ENCODE measurements at regions not wholly inside any gene's neighbourhood (a gene's known extent, or its start where the extent isn't known, plus 50 kb on each side); places are given as distances from the start of the nearest gene placed in this dataset.

GRCh38 chr4:149202117-149202516, 613.5 kb downstream of the IQCM start:
- Histone ChIP-seq H4K8ac (ENCODE audit: low read depth, low read length) (no peak overlapping the region), H3K9me3 (ENCODE audit: insufficient read depth, low read depth, low read length) (no peaks in the 10 kb centered on the region), H3K14ac (ENCODE audit: low read length) (no peak overlapping the region), H2BK5ac (ENCODE audit: low read depth, low read length, poor library complexity) (no peak overlapping the region), H2BK12ac (ENCODE audit: low read length) (no peak overlapping the region), H2AK5ac (ENCODE audit: low read length) (no peak overlapping the region), H3K18ac (ENCODE audit: low read length) (no peak overlapping the region), H3K9ac (ENCODE audit: low read length) (no peak overlapping the region), H3K79me2 (ENCODE audit: control insufficient read depth, insufficient read depth, low read length, poor library complexity) (no peaks in the 10 kb centered on the region), H3K4ac (ENCODE audit: low read depth, low read length) (no peak overlapping the region), H3K27me3 (ENCODE audit: insufficient read depth, low read length) (no peaks in the 10 kb centered on the region), H3K23ac (ENCODE audit: low read length) (no peak overlapping the region), H3K4me3 (ENCODE audit: low read depth, low read length) (no peak overlapping the region), H3K27ac (ENCODE audit: low read depth, low read length) (no peak overlapping the region), H4K12ac (ENCODE audit: low read depth, low read length) (no peak overlapping the region), H3K79me1 (ENCODE audit: low read length) (no peaks in the 10 kb centered on the region), H3K36me3 (ENCODE audit: control insufficient read depth in 1 of 2, insufficient read depth in 2 of 2, low read length in 2 of 2) (no peaks in the 10 kb centered on the region), H3K4me1 (ENCODE audit: control insufficient read depth in 1 of 2, insufficient read depth in 2 of 2, low read length in 2 of 2) (no peaks in the 10 kb centered on the region), H2BK120ac (ENCODE audit: insufficient read depth, low read length, poor library complexity) (no peak overlapping the region), H3K4me2 (ENCODE audit: low read length) (no peak overlapping the region), H2AFZ (ENCODE audit: insufficient read depth, low read length, poor library complexity) (no peak overlapping the region), H4K91ac (ENCODE audit: low read depth, low read length) (no peak overlapping the region)
- WGBS (ENCODE audit: extremely low coverage, insufficient coverage, insufficient read length) = no CpG with 5 or more reads among the region's 1 CpG
- DNase-seq = peak in 1 of 2 donors; percentile 5

GRCh38 chr4:149199594-149199993, 616.0 kb downstream of the IQCM start:
- Histone ChIP-seq H2BK12ac (ENCODE audit: low read length) (no peak overlapping the region), H3K79me1 (ENCODE audit: low read length) (no peaks in the 10 kb centered on the region), H4K8ac (ENCODE audit: low read depth, low read length) (no peak overlapping the region), H3K36me3 (ENCODE audit: control insufficient read depth in 1 of 2, insufficient read depth in 2 of 2, low read length in 2 of 2) (no peaks in the 10 kb centered on the region), H4K12ac (ENCODE audit: low read depth, low read length) (no peak overlapping the region), H3K79me2 (ENCODE audit: control insufficient read depth, insufficient read depth, low read length, poor library complexity) (no peaks in the 10 kb centered on the region), H3K14ac (ENCODE audit: low read length) (no peak overlapping the region), H3K27me3 (ENCODE audit: insufficient read depth, low read length) (no peaks in the 10 kb centered on the region), H3K9ac (ENCODE audit: low read length) (no peak overlapping the region), H2BK120ac (ENCODE audit: insufficient read depth, low read length, poor library complexity) (no peak overlapping the region), H2AK5ac (ENCODE audit: low read length) (no peak overlapping the region), H3K4me1 (ENCODE audit: control insufficient read depth in 1 of 2, insufficient read depth in 2 of 2, low read length in 2 of 2) (no peaks in the 10 kb centered on the region), H3K27ac (ENCODE audit: low read depth, low read length) (no peak overlapping the region), H2AFZ (ENCODE audit: insufficient read depth, low read length, poor library complexity) (no peak overlapping the region), H3K4me2 (ENCODE audit: low read length) (no peak overlapping the region), H2BK5ac (ENCODE audit: low read depth, low read length, poor library complexity) (no peak overlapping the region), H3K23ac (ENCODE audit: low read length) (no peak overlapping the region), H3K4ac (ENCODE audit: low read depth, low read length) (no peak overlapping the region), H3K18ac (ENCODE audit: low read length) (no peak overlapping the region), H3K4me3 (ENCODE audit: low read depth, low read length) (no peak overlapping the region), H3K9me3 (ENCODE audit: insufficient read depth, low read depth, low read length) (no peaks in the 10 kb centered on the region), H4K91ac (ENCODE audit: low read depth, low read length) (no peak overlapping the region)
- no peak for DNase-seq
- no CpG with 5 or more reads among the region's 3 CpGs for WGBS (ENCODE audit: extremely low coverage, insufficient coverage, insufficient read length)

- WGBS (ENCODE audit: extremely low coverage, insufficient coverage, insufficient read length) = no CpG with 5 or more reads among the region's 1 CpG
- no peak for DNase-seq
- Histone ChIP-seq H3K36me3 (ENCODE audit: control insufficient read depth in 1 of 2, insufficient read depth in 2 of 2, low read length in 2 of 2) (no peaks in the 10 kb centered on the region), H3K4me1 (ENCODE audit: control insufficient read depth in 1 of 2, insufficient read depth in 2 of 2, low read length in 2 of 2) (no peaks in the 10 kb centered on the region), H3K4me3 (ENCODE audit: low read depth, low read length) (no peak overlapping the region), H4K8ac (ENCODE audit: low read depth, low read length) (no peak overlapping the region), H3K27me3 (ENCODE audit: insufficient read depth, low read length) (no peaks in the 10 kb centered on the region), H3K14ac (ENCODE audit: low read length) (no peak overlapping the region), H3K9ac (ENCODE audit: low read length) (no peak overlapping the region), H3K4me2 (ENCODE audit: low read length) (no peak overlapping the region), H2AFZ (ENCODE audit: insufficient read depth, low read length, poor library complexity) (no peak overlapping the region), H2BK120ac (ENCODE audit: insufficient read depth, low read length, poor library complexity) (no peak overlapping the region), H3K23ac (ENCODE audit: low read length) (no peak overlapping the region), H2AK5ac (ENCODE audit: low read length) (no peak overlapping the region), H3K79me2 (ENCODE audit: control insufficient read depth, insufficient read depth, low read length, poor library complexity) (no peaks in the 10 kb centered on the region), H2BK12ac (ENCODE audit: low read length) (no peak overlapping the region), H3K9me3 (ENCODE audit: insufficient read depth, low read depth, low read length) (no peaks in the 10 kb centered on the region), H4K91ac (ENCODE audit: low read depth, low read length) (no peak overlapping the region), H4K12ac (ENCODE audit: low read depth, low read length) (no peak overlapping the region), H3K79me1 (ENCODE audit: low read length) (no peaks in the 10 kb centered on the region), H3K27ac (ENCODE audit: low read depth, low read length) (no peak overlapping the region), H3K18ac (ENCODE audit: low read length) (no peak overlapping the region), H2BK5ac (ENCODE audit: low read depth, low read length, poor library complexity) (no peak overlapping the region), H3K4ac (ENCODE audit: low read depth, low read length) (no peak overlapping the region)
Measured at GRCh38 chr4:149194061-149194460, 621.6 kb downstream of the IQCM start.

GRCh38 chr4:149187726-149188125, 627.9 kb downstream of the IQCM start:
- no peak overlapping the region for H3K14ac ChIP-seq (ENCODE audit: low read length)
- H4K8ac ChIP-seq (ENCODE audit: low read depth, low read length) = no peak overlapping the region

More at GRCh38 chr4:149187726-149188125, 627.9 kb downstream of the IQCM start:
- H3K79me1 ChIP-seq (ENCODE audit: low read length) = no peaks in the 10 kb centered on the region
- no peaks in the 10 kb centered on the region for H3K4me1 ChIP-seq (ENCODE audit: control insufficient read depth in 1 of 2, insufficient read depth in 2 of 2, low read length in 2 of 2)
- H3K27me3 ChIP-seq (ENCODE audit: insufficient read depth, low read length) = no peaks in the 10 kb centered on the region
- H2AFZ ChIP-seq (ENCODE audit: insufficient read depth, low read length, poor library complexity) = no peak overlapping the region
- H3K9me3 ChIP-seq (ENCODE audit: insufficient read depth, low read depth, low read length) = no peaks in the 10 kb centered on the region
- H2BK12ac ChIP-seq (ENCODE audit: low read length) = no peak overlapping the region
- H2BK5ac ChIP-seq (ENCODE audit: low read depth, low read length, poor library complexity) = no peak overlapping the region
- no peak for DNase-seq
- H3K27ac ChIP-seq (ENCODE audit: low read depth, low read length) = no peak overlapping the region
- H3K79me2 ChIP-seq (ENCODE audit: control insufficient read depth, insufficient read depth, low read length, poor library complexity) = no peaks in the 10 kb centered on the region
- H2BK120ac ChIP-seq (ENCODE audit: insufficient read depth, low read length, poor library complexity) = no peak overlapping the region
- H3K23ac ChIP-seq (ENCODE audit: low read length) = no peak overlapping the region
- no peak overlapping the region for H2AK5ac ChIP-seq (ENCODE audit: low read length)
- no peak overlapping the region for H3K9ac ChIP-seq (ENCODE audit: low read length)
- H3K4me3 ChIP-seq (ENCODE audit: low read depth, low read length) = no peak overlapping the region
- H3K36me3 ChIP-seq (ENCODE audit: control insufficient read depth in 1 of 2, insufficient read depth in 2 of 2, low read length in 2 of 2) = no peaks in the 10 kb centered on the region
- H3K4ac ChIP-seq (ENCODE audit: low read depth, low read length) = no peak overlapping the region
- no peak overlapping the region for H4K91ac ChIP-seq (ENCODE audit: low read depth, low read length)
- no peak overlapping the region for H3K18ac ChIP-seq (ENCODE audit: low read length)
- no peak overlapping the region for H3K4me2 ChIP-seq (ENCODE audit: low read length)
- no peak overlapping the region for H4K12ac ChIP-seq (ENCODE audit: low read depth, low read length)

All from trophoblast cell (in vitro differentiated cells and primary cell).